HFFc6 (cell line): ENCODE measurements at regions not wholly inside any gene's neighbourhood (a gene's known extent, or its start where the extent isn't known, plus 50 kb on each side); places are given as distances from the start of the nearest gene placed in this dataset.

Source experiments
- DNase-seq: peaks from one replicate; pipeline ENCODE4 v3.0.0-alpha.2; 2018
- H3K27ac Mint-ChIP-seq: 2 replicates; pipeline ENCODE4 v1.8.0; 2020; ENCODE audit warnings: mild to moderate bottlenecking, mixed read lengths
- H3K27me3 Mint-ChIP-seq: 2 replicates; pipeline ENCODE4 v1.8.0; 2021; ENCODE audit warnings: mild to moderate bottlenecking, moderate library complexity, mixed read lengths; ENCODE audit not compliant: insufficient read depth
- H3K36me3 Mint-ChIP-seq: 2 replicates; pipeline ENCODE4 v1.8.0; 2021; ENCODE audit warnings: low read depth, mixed read lengths
- H3K4me1 Mint-ChIP-seq: 2 replicates; pipeline ENCODE4 v1.8.0; 2020; ENCODE audit warnings: low read depth, mixed read lengths
- H3K4me3 Mint-ChIP-seq: 2 replicates; pipeline ENCODE4 v1.8.0; 2020; ENCODE audit warnings: mild to moderate bottlenecking, moderate library complexity, mixed read lengths
- H3K9me3 Mint-ChIP-seq: 2 replicates; pipeline ENCODE4 v1.8.0; 2020; ENCODE audit warnings: mild to moderate bottlenecking, mixed read lengths
- CTCF ChIP-seq: fragments of 200-600 bp; sonication (generic); IDR thresholded peaks from 2 replicates; pipeline ENCODE4 v1.5.0; 2021; ENCODE audit warnings: antibody characterized with exemption, mild to moderate bottlenecking

GRCh38 chr14:50038398-50039119, 77.8 kb downstream of the VCPKMT start:
- DNase-seq = peak; percentile 99
- H3K36me3 Mint-ChIP-seq = peaks cover 4% of the 10 kb centered on the region
- peaks cover 3% of the 10 kb centered on the region; the same call in 1 of the 2 replicates for H3K9me3 Mint-ChIP-seq
- H3K27ac Mint-ChIP-seq = peak overlapping the region; percentile 99
- peak overlapping the region; percentile 83 for H3K4me3 Mint-ChIP-seq
- TF ChIP-seq CTCF = peak; percentile 52
- peaks cover 46% of the 10 kb centered on the region for H3K4me1 Mint-ChIP-seq
- peaks cover 3% of the 10 kb centered on the region; the same call in 1 of the 2 replicates for H3K27me3 Mint-ChIP-seq

GRCh38 chr14:50039120-50039517, 77.3 kb downstream of the VCPKMT start:
- Mint-ChIP-seq H3K4me3 (peak overlapping the region; percentile 83), H3K27ac (peak overlapping the region; percentile 99)

GRCh38 chr14:50039734-50040400, 76.5 kb downstream of the VCPKMT start:
- H3K9me3 Mint-ChIP-seq = peaks cover 3% of the 10 kb centered on the region; the same call in 1 of the 2 replicates
- H3K27me3 Mint-ChIP-seq = peaks cover 3% of the 10 kb centered on the region

More at GRCh38 chr14:50039120-50039517, 77.3 kb downstream of the VCPKMT start:
- Mint-ChIP-seq H3K4me1 (peaks cover 51% of the 10 kb centered on the region), H3K9me3 (peaks cover 3% of the 10 kb centered on the region; the same call in 1 of the 2 replicates), H3K27me3 (peaks cover 3% of the 10 kb centered on the region; the same call in 1 of the 2 replicates), H3K36me3 (peaks cover 4% of the 10 kb centered on the region)
- no peak for DNase-seq
- TF ChIP-seq CTCF = no peak

GRCh38 chr14:50040401-50040775, 76.0 kb downstream of the VCPKMT start:
- no peak for TF ChIP-seq CTCF
- DNase-seq = peak; percentile 59
- H3K27me3 Mint-ChIP-seq = peaks cover 3% of the 10 kb centered on the region
- peak overlapping the region; percentile 76 for H3K4me3 Mint-ChIP-seq
- H3K9me3 Mint-ChIP-seq = peaks cover 3% of the 10 kb centered on the region; the same call in 1 of the 2 replicates
- H3K27ac Mint-ChIP-seq = peak overlapping the region; percentile 99
- peaks cover 4% of the 10 kb centered on the region for H3K36me3 Mint-ChIP-seq
- peaks cover 63% of the 10 kb centered on the region for H3K4me1 Mint-ChIP-seq

More at GRCh38 chr14:50039734-50040400, 76.5 kb downstream of the VCPKMT start:
- Mint-ChIP-seq H3K36me3 (peaks cover 4% of the 10 kb centered on the region), H3K27ac (peak overlapping the region; percentile 99), H3K4me1 (peaks cover 58% of the 10 kb centered on the region), H3K4me3 (peak overlapping the region; percentile 76; the same call in 1 of the 2 replicates)
- DNase-seq = peak; percentile 17
- TF ChIP-seq CTCF = peak; percentile 23; the same call in 1 of the 2 replicates

GRCh38 chr14:50040895-50041465, 75.4 kb downstream of the VCPKMT start:
- Mint-ChIP-seq H3K9me3 (peaks cover 3% of the 10 kb centered on the region; the same call in 1 of the 2 replicates), H3K27me3 (peaks cover 3% of the 10 kb centered on the region), H3K4me3 (peak overlapping the region; percentile 76), H3K27ac (peak overlapping the region; percentile 99), H3K36me3 (peaks cover 4% of the 10 kb centered on the region), H3K4me1 (peaks cover 69% of the 10 kb centered on the region)
- no peak for TF ChIP-seq CTCF
- no peak for DNase-seq
